HepG2 (cell line): ENCODE measurements at regions not wholly inside any gene's neighbourhood (a gene's known extent, or its start where the extent isn't known, plus 50 kb on each side); places are given as distances from the start of the nearest gene placed in this dataset.

Experiments
- ATAC-seq: fragments of 200-7000 bp; cut with Tn5 transposase; 3 replicates; pipeline ENCODE4 v1.9.1; 2020; ENCODE audit warnings: mild to moderate bottlenecking, moderate library complexity
- BruUV-seq: library from RNA; stranded (reverse); fragments of 400-500 nt; replicated peaks from 2 replicates; lab custom pipeline; 2021; lab: Mats Ljungman, UMichigan
- CTCF ChIA-PET: fragments of 300-600 bp; formaldehyde crosslinking; extraction: SDS; loops from one replicate; lab custom pipeline; 2021; ENCODE audit warnings: low total read pairs, inconsistent platforms, low intra/inter-chr PET ratio; lab: Yijun Ruan, JAX
- POLR2A ChIA-PET: fragments of 350-600 bp; sonication (Branson Sonifier 250); formaldehyde crosslinking; loops from one replicate; lab custom pipeline; 2020; ENCODE audit warnings: antibody characterized with exemption, inconsistent platforms; lab: Yijun Ruan, JAX
- DNase-seq: peaks from one replicate; pipeline ENCODE4 v3.0.0-alpha.2; 2015; ENCODE audit warnings: low spot score
- FAIRE-seq: peaks from 3 replicates; lab custom pipeline; 2011; peaks lifted over from hg19 to GRCh38; lab: Jason Lieb, UNC
- H2AFZ ChIP-seq: one replicate; pipeline ENCODE4 v1.6.1; 2011; ENCODE audit warnings: low read length, inconsistent platforms
- H3K27ac ChIP-seq: fragments of 300-600 bp; 3 replicates; pipeline ENCODE4 v1.8.0; 2011; ENCODE audit warnings: mixed run types, mild to moderate bottlenecking, mixed read lengths, low read length, inconsistent platforms; ENCODE audit not compliant: insufficient read depth; ENCODE audit errors: extremely low read length
- H3K27me3 ChIP-seq, 2 experiments: fragments of 200-600 bp in 1 of 2; 2 replicates in 1 of 2; 3 replicates in 1 of 2; pipeline versions ENCODE4 v1.6.0 to v1.8.0; 2011; ENCODE audit warnings: low read length in 2 of 2, mild to moderate bottlenecking in 2 of 2, moderate library complexity in 2 of 2, inconsistent platforms in 1 of 2; ENCODE audit not compliant: insufficient read depth in 2 of 2, control insufficient read depth in 1 of 2
- H3K36me3 ChIP-seq, 2 experiments: fragments of 200-600 bp in 1 of 2; replicated peaks in 1 of 2; 2 replicates in 1 of 2; 3 replicates in 1 of 2; pipeline versions ENCODE4 v1.5.1 to v1.8.0; 2011; ENCODE audit warnings: low read length in 2 of 2, inconsistent platforms in 1 of 2; ENCODE audit not compliant: insufficient read depth in 2 of 2, control insufficient read depth in 1 of 2
- H3K4me1 ChIP-seq: 2 replicates; pipeline ENCODE4 v1.5.1; 2012; ENCODE audit warnings: low read length, inconsistent platforms; ENCODE audit not compliant: insufficient read depth
- H3K4me2 ChIP-seq: 2 replicates; pipeline ENCODE4 v1.6.0; 2011; ENCODE audit warnings: low read depth, low read length, inconsistent platforms
- H3K4me3 ChIP-seq, 3 experiments: fragments of 200-600 bp in 1 of 3; sonication (generic), shearing (Covaris generic) in 1 of 3; replicated peaks in 1 of 3; 2 replicates each; pipeline ENCODE4 v1.5.1; 2011 to 2016; ENCODE audit warnings: low read length in 3 of 3, inconsistent platforms in 2 of 3, low read depth in 2 of 3, mild to moderate bottlenecking in 2 of 3, control low read depth in 1 of 3, mixed read lengths in 1 of 3; ENCODE audit not compliant: insufficient read depth in 1 of 3
- H3K79me2 ChIP-seq: one replicate; pipeline ENCODE4 v1.6.1; 2011; ENCODE audit warnings: low read length, inconsistent platforms; ENCODE audit not compliant: insufficient read depth
- H3K9ac ChIP-seq: 2 replicates; pipeline ENCODE4 v1.6.0; 2011; ENCODE audit warnings: mild to moderate bottlenecking, low read depth, low read length, inconsistent platforms; ENCODE audit not compliant: insufficient read depth
- H3K9me3 ChIP-seq: 2 replicates; pipeline ENCODE4 v1.5.1; 2012; ENCODE audit warnings: mild to moderate bottlenecking, low read length
- H4K20me1 ChIP-seq: 2 replicates; pipeline ENCODE4 v1.6.0; 2011; ENCODE audit warnings: inconsistent platforms, mild to moderate bottlenecking, low read length, moderate library complexity; ENCODE audit not compliant: insufficient read depth
- FOXP1 ChIP-seq, 2 experiments: fragments of 450-650 bp in 1 of 2; IDR thresholded peaks; 2 replicates each; pipeline ENCODE4 v1.6.1; 2017 to 2018; ENCODE audit warnings: antibody characterized with exemption in 1 of 2
- NFYB ChIP-seq: sonication (generic); formaldehyde crosslinking; IDR thresholded peaks from 2 replicates; pipeline ENCODE4 v1.4.0; 2020; ENCODE audit warnings: missing genetic modification reagents
- NR2F2 ChIP-seq: IDR thresholded peaks from 2 replicates; pipeline ENCODE4 v1.6.1; 2012; ENCODE audit warnings: low read depth, inconsistent platforms, borderline replicate concordance
- RAD51 ChIP-seq: fragments of 450-650 bp; IDR thresholded peaks from 2 replicates; pipeline ENCODE4 v1.6.1; 2016; ENCODE audit warnings: borderline replicate concordance
- RFXANK ChIP-seq: IDR thresholded peaks from 2 replicates; pipeline ENCODE4 v1.6.1; 2016
- SMAD3 ChIP-seq: sonication (generic); formaldehyde crosslinking; IDR thresholded peaks from 2 replicates; pipeline ENCODE4 v1.4.0; 2020; ENCODE audit warnings: missing genetic modification reagents
- SNRNP70 ChIP-seq: fragments of 200-400 bp; formaldehyde crosslinking; IDR thresholded peaks from 2 replicates; pipeline ENCODE4 v1.6.1; 2017; ENCODE audit warnings: mild to moderate bottlenecking, low read depth, low read length, moderate library complexity
- SRF ChIP-seq: IDR thresholded peaks from 2 replicates; pipeline ENCODE4 v1.6.1; 2011; ENCODE audit warnings: mild to moderate bottlenecking, low read depth, low read length, moderate library complexity
- ZFP1 ChIP-seq: IDR thresholded peaks from 2 replicates; pipeline ENCODE4 v1.6.1; 2016
- ZNF678 ChIP-seq: sonication (generic); formaldehyde crosslinking; IDR thresholded peaks from 2 replicates; pipeline ENCODE4 v1.4.0; 2020; ENCODE audit warnings: mild to moderate bottlenecking, missing genetic modification reagents
- WGBS: methylation state at CpG from one replicate; pipeline ENCODE4 v1.1.6; 2017; ENCODE audit warnings: low lambda C conversion rate; 5-methylcytosine and 5-hydroxymethylcytosine counted together
- in situ Hi-C: cut with HindIII; loops from 2 replicates; pipeline ENCODE4 v1.10.0; 2017; ENCODE audit warnings: low pct_unique_long_range_greater_than_20kb; ENCODE audit not compliant: extremely low pct_ligation_motif_present
- intact Hi-C: fragments of 100-400 bp; cut with micrococcal nuclease; formaldehyde crosslinking; loops from one replicate; pipeline ENCODE4 v1.10.0; 2022; ENCODE audit not compliant: unreplicated experiment
- TF ChIP-seq, protein P1 (sequence below): IDR thresholded peaks from 2 replicates; pipeline ENCODE4 v1.6.1; 2012; ENCODE audit warnings: low read depth, low read length, improper control_type of control experiment
- TF ChIP-seq, protein P2 (sequence below): sonication (generic); formaldehyde crosslinking; IDR thresholded peaks from 2 replicates; pipeline ENCODE4 v1.4.0; 2020; ENCODE audit warnings: missing genetic modification reagents
- TF ChIP-seq, protein P3 (sequence below): sonication (generic); formaldehyde crosslinking; IDR thresholded peaks from 2 replicates; pipeline ENCODE4 v1.5.1; 2020; ENCODE audit warnings: missing genetic modification reagents, mild to moderate bottlenecking, borderline replicate concordance
- TF ChIP-seq, protein P4 (sequence below): sonication (generic); formaldehyde crosslinking; conservative IDR thresholded peaks from 2 replicates; pipeline ENCODE4 v1.4.0; 2020; ENCODE audit warnings: mild to moderate bottlenecking, missing genetic modification reagents, moderate library complexity

GRCh38 chr6:154664287-154664686 is 68.9 kb upstream of the SCAF8 start:
- no peak for DNase-seq
- no peak overlapping the region for H3K9ac ChIP-seq
- H3K27ac ChIP-seq = no peak overlapping the region
- H3K79me2 ChIP-seq = no peaks in the 10 kb centered on the region
- BruUV-seq = no TSS peak
- no peak overlapping the region for H3K4me2 ChIP-seq
- intact Hi-C loops (no loop called here), in situ Hi-C loops (loop anchor here (25.0 kb wide), 1 partner anchor 502 kb away; no protein-coding TSS in a partner anchor)
- no peaks in the 10 kb centered on the region for H3K9me3 ChIP-seq
- H3K4me3 ChIP-seq = no peak overlapping the region
- H2AFZ ChIP-seq = no peak overlapping the region
- no peaks in the 10 kb centered on the region for H3K36me3 ChIP-seq
- 22% methylated on average over 3 of the region's 3 CpGs for WGBS
- ChIA-PET POLR2A (no interaction called here), CTCF (no interaction called here)
- ATAC-seq = no peak
- H3K27me3 ChIP-seq = no peaks in the 10 kb centered on the region
- no peaks in the 10 kb centered on the region for H4K20me1 ChIP-seq
- no peaks in the 10 kb centered on the region for H3K4me1 ChIP-seq
- FAIRE-seq = no peak
- TF ChIP-seq SRF = no peak
- no peak for TF ChIP-seq SMAD3 (CRISPR knock-in tag)
- no peak for TF ChIP-seq SNRNP70
- TF ChIP-seq, protein P1, sequence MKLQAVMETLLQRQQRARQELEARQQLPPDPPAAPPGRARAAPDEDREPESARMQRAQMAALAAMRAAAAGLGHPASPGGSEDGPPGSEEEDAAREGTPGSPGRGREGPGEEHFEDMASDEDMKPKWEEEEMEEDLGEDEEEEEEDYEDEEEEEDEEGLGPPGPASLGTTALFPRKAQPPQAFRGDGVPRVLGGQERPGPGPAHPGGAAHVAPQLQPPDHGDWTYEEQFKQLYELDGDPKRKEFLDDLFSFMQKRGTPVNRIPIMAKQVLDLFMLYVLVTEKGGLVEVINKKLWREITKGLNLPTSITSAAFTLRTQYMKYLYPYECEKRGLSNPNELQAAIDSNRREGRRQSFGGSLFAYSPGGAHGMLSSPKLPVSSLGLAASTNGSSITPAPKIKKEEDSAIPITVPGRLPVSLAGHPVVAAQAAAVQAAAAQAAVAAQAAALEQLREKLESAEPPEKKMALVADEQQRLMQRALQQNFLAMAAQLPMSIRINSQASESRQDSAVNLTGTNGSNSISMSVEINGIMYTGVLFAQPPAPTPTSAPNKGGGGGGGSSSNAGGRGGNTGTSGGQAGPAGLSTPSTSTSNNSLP = no peak
- no peak for TF ChIP-seq NR2F2
- TF ChIP-seq ZFP1 (CRISPR knock-in tag) = no peak
- TF ChIP-seq, protein P2, sequence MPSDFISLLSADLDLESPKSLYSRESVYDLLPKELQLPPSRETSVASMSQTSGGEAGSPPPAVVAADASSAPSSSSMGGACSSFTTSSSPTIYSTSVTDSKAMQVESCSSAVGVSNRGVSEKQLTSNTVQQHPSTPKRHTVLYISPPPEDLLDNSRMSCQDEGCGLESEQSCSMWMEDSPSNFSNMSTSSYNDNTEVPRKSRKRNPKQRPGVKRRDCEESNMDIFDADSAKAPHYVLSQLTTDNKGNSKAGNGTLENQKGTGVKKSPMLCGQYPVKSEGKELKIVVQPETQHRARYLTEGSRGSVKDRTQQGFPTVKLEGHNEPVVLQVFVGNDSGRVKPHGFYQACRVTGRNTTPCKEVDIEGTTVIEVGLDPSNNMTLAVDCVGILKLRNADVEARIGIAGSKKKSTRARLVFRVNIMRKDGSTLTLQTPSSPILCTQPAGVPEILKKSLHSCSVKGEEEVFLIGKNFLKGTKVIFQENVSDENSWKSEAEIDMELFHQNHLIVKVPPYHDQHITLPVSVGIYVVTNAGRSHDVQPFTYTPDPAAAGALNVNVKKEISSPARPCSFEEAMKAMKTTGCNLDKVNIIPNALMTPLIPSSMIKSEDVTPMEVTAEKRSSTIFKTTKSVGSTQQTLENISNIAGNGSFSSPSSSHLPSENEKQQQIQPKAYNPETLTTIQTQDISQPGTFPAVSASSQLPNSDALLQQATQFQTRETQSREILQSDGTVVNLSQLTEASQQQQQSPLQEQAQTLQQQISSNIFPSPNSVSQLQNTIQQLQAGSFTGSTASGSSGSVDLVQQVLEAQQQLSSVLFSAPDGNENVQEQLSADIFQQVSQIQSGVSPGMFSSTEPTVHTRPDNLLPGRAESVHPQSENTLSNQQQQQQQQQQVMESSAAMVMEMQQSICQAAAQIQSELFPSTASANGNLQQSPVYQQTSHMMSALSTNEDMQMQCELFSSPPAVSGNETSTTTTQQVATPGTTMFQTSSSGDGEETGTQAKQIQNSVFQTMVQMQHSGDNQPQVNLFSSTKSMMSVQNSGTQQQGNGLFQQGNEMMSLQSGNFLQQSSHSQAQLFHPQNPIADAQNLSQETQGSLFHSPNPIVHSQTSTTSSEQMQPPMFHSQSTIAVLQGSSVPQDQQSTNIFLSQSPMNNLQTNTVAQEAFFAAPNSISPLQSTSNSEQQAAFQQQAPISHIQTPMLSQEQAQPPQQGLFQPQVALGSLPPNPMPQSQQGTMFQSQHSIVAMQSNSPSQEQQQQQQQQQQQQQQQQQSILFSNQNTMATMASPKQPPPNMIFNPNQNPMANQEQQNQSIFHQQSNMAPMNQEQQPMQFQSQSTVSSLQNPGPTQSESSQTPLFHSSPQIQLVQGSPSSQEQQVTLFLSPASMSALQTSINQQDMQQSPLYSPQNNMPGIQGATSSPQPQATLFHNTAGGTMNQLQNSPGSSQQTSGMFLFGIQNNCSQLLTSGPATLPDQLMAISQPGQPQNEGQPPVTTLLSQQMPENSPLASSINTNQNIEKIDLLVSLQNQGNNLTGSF (CRISPR knock-in tag) = no peak
- TF ChIP-seq, protein P3, sequence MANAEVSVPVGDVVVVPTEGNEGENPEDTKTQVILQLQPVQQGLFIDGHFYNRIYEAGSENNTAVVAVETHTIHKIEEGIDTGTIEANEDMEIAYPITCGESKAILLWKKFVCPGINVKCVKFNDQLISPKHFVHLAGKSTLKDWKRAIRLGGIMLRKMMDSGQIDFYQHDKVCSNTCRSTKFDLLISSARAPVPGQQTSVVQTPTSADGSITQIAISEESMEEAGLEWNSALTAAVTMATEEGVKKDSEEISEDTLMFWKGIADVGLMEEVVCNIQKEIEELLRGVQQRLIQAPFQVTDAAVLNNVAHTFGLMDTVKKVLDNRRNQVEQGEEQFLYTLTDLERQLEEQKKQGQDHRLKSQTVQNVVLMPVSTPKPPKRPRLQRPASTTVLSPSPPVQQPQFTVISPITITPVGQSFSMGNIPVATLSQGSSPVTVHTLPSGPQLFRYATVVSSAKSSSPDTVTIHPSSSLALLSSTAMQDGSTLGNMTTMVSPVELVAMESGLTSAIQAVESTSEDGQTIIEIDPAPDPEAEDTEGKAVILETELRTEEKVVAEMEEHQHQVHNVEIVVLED (CRISPR knock-in tag) = no peak
- no peak for TF ChIP-seq RAD51
- TF ChIP-seq RFXANK (CRISPR knock-in tag) = no peak
- no peak for TF ChIP-seq FOXP1 (IDR thresholded peaks at IDR 0.05)
- no peak for TF ChIP-seq FOXP1 (CRISPR knock-in tag; IDR thresholded peaks at IDR 0.05)
- TF ChIP-seq NFYB = no peak
- no peak for TF ChIP-seq ZNF678 (CRISPR knock-in tag)
- TF ChIP-seq, protein P4, sequence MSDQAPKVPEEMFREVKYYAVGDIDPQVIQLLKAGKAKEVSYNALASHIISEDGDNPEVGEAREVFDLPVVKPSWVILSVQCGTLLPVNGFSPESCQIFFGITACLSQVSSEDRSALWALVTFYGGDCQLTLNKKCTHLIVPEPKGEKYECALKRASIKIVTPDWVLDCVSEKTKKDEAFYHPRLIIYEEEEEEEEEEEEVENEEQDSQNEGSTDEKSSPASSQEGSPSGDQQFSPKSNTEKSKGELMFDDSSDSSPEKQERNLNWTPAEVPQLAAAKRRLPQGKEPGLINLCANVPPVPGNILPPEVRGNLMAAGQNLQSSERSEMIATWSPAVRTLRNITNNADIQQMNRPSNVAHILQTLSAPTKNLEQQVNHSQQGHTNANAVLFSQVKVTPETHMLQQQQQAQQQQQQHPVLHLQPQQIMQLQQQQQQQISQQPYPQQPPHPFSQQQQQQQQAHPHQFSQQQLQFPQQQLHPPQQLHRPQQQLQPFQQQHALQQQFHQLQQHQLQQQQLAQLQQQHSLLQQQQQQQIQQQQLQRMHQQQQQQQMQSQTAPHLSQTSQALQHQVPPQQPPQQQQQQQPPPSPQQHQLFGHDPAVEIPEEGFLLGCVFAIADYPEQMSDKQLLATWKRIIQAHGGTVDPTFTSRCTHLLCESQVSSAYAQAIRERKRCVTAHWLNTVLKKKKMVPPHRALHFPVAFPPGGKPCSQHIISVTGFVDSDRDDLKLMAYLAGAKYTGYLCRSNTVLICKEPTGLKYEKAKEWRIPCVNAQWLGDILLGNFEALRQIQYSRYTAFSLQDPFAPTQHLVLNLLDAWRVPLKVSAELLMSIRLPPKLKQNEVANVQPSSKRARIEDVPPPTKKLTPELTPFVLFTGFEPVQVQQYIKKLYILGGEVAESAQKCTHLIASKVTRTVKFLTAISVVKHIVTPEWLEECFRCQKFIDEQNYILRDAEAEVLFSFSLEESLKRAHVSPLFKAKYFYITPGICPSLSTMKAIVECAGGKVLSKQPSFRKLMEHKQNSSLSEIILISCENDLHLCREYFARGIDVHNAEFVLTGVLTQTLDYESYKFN (CRISPR knock-in tag) = no peak
